Upper lobe of left lung (tissue), 4 donors: ENCODE measurements at regions not wholly inside any gene's neighbourhood (a gene's known extent, or its start where the extent isn't known, plus 50 kb on each side); places are given as distances from the start of the nearest gene placed in this dataset.

ENCODE experiments used
- EP300 ChIP-seq, 4 donors: sonication (generic); formaldehyde crosslinking; IDR thresholded peaks; one replicate each; pipeline ENCODE4 v1.5.1; 2017; ENCODE audit warnings: antibody characterized with exemption in 4 of 4, control low read depth in 2 of 4
- POLR2A ChIP-seq, 4 donors: fragments of 450-650 bp; IDR thresholded peaks; one replicate each; pipeline ENCODE4 v1.5.1; 2016 to 2017; ENCODE audit warnings: antibody characterized with exemption in 4 of 4, mild to moderate bottlenecking in 2 of 4
- TF ChIP-seq, protein P1 (sequence below), 6 experiments: fragments of 450-650 bp in 4 of 6; fragments of 200-600 bp in 2 of 6; sonication (generic) in 2 of 6; IDR thresholded peaks; one replicate each; pipeline ENCODE4 v1.5.1; 2016 to 2019; ENCODE audit warnings: antibody characterized with exemption in 6 of 6

DNA sequence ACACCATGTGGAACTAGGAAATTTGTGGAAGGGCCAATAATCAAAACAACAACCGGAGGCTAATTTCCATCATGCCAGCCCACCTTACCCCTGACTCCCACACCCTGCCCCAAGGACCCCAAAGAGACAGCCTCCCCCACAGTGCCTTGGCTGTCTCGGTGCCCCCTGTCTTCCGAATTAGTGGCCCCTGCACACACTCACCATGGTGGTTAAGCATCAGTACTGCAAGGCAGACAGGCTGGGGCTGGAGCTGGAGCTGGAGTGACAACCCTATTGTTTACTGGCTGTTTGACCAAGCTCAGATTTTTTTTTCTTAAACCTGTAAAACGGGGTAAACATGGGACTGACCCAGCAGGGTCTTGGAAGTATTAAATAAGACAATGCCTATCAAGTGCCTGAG is 238.0 kb downstream of the TFAP2C start:
- TF ChIP-seq, protein P1, sequence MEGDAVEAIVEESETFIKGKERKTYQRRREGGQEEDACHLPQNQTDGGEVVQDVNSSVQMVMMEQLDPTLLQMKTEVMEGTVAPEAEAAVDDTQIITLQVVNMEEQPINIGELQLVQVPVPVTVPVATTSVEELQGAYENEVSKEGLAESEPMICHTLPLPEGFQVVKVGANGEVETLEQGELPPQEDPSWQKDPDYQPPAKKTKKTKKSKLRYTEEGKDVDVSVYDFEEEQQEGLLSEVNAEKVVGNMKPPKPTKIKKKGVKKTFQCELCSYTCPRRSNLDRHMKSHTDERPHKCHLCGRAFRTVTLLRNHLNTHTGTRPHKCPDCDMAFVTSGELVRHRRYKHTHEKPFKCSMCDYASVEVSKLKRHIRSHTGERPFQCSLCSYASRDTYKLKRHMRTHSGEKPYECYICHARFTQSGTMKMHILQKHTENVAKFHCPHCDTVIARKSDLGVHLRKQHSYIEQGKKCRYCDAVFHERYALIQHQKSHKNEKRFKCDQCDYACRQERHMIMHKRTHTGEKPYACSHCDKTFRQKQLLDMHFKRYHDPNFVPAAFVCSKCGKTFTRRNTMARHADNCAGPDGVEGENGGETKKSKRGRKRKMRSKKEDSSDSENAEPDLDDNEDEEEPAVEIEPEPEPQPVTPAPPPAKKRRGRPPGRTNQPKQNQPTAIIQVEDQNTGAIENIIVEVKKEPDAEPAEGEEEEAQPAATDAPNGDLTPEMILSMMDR (IDR thresholded peaks at IDR 0.05), result no peak
- TF ChIP-seq EP300 (IDR thresholded peaks at IDR 0.05) (no peak), POLR2A (IDR thresholded peaks at IDR 0.05) (no peak)
